ENCODE measurements at regions not wholly inside any gene's neighbourhood (a gene's known extent, or its start where the extent isn't known, plus 50 kb on each side); places are given as distances from the start of the nearest gene placed in this dataset.

DNA sequence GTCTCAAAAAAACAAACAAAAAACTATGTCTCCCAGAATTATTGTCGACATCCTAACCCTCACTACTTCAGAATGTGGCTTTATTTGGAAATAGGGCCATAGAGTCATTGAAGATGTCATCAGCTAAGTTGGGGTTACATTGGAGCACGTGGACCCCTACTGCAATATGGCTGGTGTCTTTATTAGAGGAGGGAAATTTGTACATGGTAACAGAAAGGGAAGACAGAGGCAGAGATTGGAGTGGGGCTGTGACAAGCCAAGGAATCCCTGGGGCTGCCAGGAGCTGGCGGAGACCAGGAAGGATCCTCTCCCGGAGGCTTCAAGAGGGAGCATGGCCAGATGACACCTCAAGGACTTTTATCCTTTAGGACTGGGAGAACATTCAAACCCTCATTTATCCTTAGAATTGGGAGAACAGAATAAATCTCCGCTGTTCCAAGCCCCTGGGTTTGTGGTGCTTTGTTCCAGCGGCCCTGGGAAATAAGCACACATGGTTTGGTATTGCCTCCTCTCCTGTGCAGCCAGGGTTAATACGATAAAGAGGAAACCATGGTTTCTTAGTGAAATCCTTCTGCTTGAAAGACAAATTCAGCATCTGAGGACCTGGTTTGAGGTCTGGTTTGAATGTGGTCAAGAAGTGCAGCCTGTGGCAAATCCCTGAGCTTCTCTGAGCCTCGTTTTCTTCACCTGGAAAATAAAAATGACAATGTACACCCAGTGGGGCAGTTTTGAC lies 184.7 kb downstream of the MYCN start:
- TF ChIP-seq POLR2A (IDR thresholded peaks at IDR 0.05), result no peak
- TF ChIP-seq, protein P1, sequence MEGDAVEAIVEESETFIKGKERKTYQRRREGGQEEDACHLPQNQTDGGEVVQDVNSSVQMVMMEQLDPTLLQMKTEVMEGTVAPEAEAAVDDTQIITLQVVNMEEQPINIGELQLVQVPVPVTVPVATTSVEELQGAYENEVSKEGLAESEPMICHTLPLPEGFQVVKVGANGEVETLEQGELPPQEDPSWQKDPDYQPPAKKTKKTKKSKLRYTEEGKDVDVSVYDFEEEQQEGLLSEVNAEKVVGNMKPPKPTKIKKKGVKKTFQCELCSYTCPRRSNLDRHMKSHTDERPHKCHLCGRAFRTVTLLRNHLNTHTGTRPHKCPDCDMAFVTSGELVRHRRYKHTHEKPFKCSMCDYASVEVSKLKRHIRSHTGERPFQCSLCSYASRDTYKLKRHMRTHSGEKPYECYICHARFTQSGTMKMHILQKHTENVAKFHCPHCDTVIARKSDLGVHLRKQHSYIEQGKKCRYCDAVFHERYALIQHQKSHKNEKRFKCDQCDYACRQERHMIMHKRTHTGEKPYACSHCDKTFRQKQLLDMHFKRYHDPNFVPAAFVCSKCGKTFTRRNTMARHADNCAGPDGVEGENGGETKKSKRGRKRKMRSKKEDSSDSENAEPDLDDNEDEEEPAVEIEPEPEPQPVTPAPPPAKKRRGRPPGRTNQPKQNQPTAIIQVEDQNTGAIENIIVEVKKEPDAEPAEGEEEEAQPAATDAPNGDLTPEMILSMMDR (IDR thresholded peaks at IDR 0.05 in 8 of 11, conservative IDR thresholded peaks at IDR 0.05 in 3 of 11), result no peak
